Lower leg skin (tissue), 4 donors: ENCODE measurements at regions not wholly inside any gene's neighbourhood (a gene's known extent, or its start where the extent isn't known, plus 50 kb on each side); places are given as distances from the start of the nearest gene placed in this dataset.
"Not testable (repeated sequence)": the region's sequence is repeated elsewhere in the genome, so short reads cannot be mapped to it uniquely, and the experiment has no call there.

Source experiments
- DNase-seq, 2 donors: peaks; one replicate each; pipeline ENCODE4 v3.0.0-alpha.2; 2019; ENCODE audit warnings: low spot score in 2 of 2
- H3K4me3 ChIP-seq: fragments of 200-600 bp; sonication (generic); 2 replicates; pipeline ENCODE4 v1.5.1; 2017; ENCODE audit warnings: mild to moderate bottlenecking, low read depth; ENCODE audit not compliant: poor library complexity, severe bottlenecking
- POLR2A ChIP-seq, 2 donors: fragments of 450-650 bp; IDR thresholded peaks; one replicate each; pipeline ENCODE4 v1.6.1; 2016 to 2017; ENCODE audit warnings: antibody characterized with exemption in 2 of 2, mild to moderate bottlenecking in 1 of 2, moderate library complexity in 1 of 2
- WGBS, 2 donors: methylation state at CpG; one replicate each; pipeline ENCODE4 v1.1.5; 2018; 5-methylcytosine and 5-hydroxymethylcytosine counted together
- intact Hi-C: fragments of 100-400 bp; cut with DNase I; formaldehyde crosslinking; loops from one replicate; pipeline ENCODE4 v1.15.0; 2023; ENCODE audit warnings: low total_unique reads
- TF ChIP-seq, protein P1 (sequence below), 3 donors: fragments of 450-650 bp; IDR thresholded peaks; one replicate each; pipeline ENCODE4 v1.5.1; 2016; ENCODE audit warnings: antibody characterized with exemption in 3 of 3, mild to moderate bottlenecking in 3 of 3, moderate library complexity in 2 of 3

DNA sequence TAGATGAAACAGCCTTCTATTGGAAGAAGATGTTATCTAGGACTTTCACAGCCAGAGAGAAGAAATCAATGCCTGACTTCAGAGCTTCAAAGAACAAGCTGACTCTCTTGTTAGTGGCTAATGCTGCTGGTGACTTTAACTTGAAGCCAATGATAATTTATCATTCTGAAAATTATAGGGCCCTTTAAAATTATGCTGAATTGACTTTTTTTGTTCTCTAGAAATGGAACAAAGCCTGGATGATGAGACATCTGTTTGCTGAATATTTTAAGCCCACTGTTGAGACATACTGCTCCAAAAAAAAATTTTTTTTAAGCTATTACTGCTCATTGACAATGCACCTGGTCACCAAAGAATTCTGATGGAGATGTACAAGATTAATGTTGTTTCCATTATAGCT lies 189.2 kb downstream of the MBL2 start:
- DNase-seq: no peak
- TF ChIP-seq, protein P1, sequence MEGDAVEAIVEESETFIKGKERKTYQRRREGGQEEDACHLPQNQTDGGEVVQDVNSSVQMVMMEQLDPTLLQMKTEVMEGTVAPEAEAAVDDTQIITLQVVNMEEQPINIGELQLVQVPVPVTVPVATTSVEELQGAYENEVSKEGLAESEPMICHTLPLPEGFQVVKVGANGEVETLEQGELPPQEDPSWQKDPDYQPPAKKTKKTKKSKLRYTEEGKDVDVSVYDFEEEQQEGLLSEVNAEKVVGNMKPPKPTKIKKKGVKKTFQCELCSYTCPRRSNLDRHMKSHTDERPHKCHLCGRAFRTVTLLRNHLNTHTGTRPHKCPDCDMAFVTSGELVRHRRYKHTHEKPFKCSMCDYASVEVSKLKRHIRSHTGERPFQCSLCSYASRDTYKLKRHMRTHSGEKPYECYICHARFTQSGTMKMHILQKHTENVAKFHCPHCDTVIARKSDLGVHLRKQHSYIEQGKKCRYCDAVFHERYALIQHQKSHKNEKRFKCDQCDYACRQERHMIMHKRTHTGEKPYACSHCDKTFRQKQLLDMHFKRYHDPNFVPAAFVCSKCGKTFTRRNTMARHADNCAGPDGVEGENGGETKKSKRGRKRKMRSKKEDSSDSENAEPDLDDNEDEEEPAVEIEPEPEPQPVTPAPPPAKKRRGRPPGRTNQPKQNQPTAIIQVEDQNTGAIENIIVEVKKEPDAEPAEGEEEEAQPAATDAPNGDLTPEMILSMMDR (IDR thresholded peaks at IDR 0.05): no peak
- no peak for TF ChIP-seq POLR2A (IDR thresholded peaks at IDR 0.05)
- no peak overlapping the region for H3K4me3 ChIP-seq
- intact Hi-C loops: no loop called here

DNA sequence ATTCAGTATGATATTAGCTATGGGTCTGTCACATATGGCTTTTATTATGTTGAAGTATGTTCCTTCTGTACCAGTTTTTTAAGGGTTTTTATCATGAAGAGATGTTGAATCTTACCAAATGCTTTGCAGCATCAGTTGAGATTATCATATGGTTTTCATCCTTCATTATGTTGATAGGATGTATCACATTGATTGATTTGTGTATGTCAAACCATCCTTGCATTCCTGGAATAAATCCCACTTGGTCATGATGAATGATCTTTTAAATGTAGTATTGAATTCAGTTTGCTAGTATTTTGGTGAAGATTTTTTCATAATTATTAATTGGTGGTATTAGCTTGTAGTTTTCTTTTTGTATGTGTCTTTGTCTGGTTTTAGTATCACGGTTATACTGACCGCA lies 185.9 kb downstream of the MBL2 start:
- TF ChIP-seq POLR2A (IDR thresholded peaks at IDR 0.05): no peak
- TF ChIP-seq, protein P1 (IDR thresholded peaks at IDR 0.05): no peak
- no peak for DNase-seq
- intact Hi-C loops: no loop called here
- H3K4me3 ChIP-seq: no peak overlapping the region
- 75 to 96% methylated on average over 2 of the region's 2 CpGs for WGBS, 2 donors

DNA sequence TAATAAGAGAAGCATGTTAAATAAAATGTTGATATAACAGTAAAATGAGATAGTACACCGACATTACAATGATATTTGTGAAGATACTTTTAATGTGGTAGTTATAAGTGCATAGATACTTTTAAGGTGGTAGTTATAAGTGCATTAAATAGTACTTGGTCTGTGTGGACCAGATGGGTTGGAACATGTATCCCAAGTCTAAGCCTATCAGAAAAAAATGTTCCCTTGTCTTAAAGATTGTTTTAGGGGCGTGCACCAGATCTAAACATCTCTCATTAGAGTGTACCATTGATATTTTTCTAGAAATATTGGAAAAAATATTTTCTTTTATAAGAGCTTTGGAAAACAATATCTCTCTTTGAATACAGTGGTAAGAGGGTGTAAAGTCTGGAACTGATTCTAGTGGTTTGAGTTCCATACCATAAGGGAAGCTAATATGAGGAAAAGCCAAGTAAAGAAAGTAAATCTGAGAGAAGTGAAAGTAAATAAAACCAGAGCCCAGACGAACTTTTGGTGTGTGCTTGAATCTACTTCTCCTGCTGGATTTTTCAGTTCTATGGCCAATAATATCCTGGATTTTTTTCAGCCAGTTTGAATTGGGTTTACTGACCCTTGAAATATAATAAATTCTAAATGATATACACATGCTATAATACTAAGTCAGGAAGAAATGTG lies 175.3 kb downstream of the MBL2 start:
- WGBS, 2 donors: 64 to 66% methylated on average over 3 of the region's 3 CpGs
- no peak overlapping the region for H3K4me3 ChIP-seq
- intact Hi-C loops: no loop called here
- no peak for TF ChIP-seq POLR2A (IDR thresholded peaks at IDR 0.05)
- TF ChIP-seq, protein P1 (IDR thresholded peaks at IDR 0.05): no peak
- DNase-seq: no peak

DNA sequence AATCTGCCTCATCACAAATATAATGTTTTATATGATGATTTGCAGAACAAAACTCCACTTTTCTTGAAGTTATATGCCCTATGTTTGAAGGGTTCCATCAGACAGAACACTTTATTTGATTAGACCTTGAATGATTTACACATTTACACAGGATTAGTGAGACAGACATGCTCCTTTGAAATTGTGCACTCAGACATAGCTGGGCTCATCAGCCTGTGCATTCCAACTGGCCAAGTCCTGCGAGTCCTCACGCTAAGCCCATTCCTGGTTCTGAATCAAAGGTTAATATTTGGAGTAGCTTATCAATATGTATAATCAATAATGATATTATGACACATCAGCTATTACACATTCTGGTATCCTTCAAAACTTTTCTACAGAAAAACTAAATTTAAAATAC lies 173.6 kb downstream of the MBL2 start:
- no peak for TF ChIP-seq POLR2A (IDR thresholded peaks at IDR 0.05)
- TF ChIP-seq, protein P1 (IDR thresholded peaks at IDR 0.05): no peak
- H3K4me3 ChIP-seq: no peak overlapping the region
- WGBS, 2 donors: 82 to 91% methylated on average over 2 of the region's 2 CpGs
- DNase-seq: no peak
- intact Hi-C loops: no loop called here

DNA sequence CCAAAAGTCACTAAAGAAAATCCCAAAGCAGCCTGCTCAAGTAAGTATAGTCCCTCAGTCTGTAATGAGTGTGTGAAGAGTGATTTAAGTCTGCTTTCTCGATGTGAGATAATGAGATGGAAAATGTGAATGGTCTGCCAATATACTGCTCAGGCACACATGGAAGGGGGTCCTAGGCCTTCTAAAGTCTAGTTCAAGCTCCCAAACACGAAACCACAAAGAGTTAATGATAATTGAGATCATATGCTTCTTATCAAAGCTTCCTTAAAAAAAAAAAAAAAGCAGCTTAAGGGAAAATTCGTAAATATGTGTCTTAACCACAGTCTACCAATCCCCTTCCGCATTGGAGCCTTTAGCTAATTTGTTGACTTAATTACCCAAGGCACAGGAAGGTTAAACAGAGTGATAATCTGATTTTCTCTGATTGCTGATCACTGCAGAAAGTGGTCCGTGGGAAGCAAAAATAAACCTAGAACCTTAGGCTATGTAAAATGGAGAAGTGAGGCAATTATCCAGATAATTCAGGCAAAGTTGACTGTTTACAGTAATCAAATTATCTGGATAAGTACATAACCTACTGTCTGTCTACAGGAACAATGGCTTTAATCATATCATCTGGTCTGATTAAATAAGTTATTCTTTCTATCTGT lies 172.9 kb downstream of the MBL2 start:
- H3K4me3 ChIP-seq: no peak overlapping the region
- intact Hi-C loops: no loop called here
- 51 to 52% methylated on average over 5 of the region's 5 CpGs for WGBS, 2 donors
- no peak for TF ChIP-seq POLR2A (IDR thresholded peaks at IDR 0.05)
- no peak for DNase-seq

DNA sequence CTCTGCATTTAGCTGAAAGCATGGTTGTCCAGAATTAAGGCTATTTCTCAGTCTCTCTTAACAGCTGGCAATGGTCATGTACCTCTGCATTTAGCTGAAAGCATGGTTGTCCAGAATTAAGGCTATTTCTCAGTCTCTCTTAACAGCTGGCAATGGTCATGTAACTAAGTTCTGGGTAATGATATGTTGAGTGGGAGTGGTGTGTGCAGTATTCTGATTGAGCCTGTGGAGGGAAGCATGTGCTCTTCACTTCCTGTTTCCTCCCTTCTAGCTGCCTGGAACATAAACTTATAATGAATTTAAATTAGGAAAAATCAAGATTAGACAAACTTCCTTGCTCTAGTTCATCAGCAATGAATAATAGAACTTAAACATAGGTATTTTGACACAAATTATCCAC lies 168.5 kb downstream of the MBL2 start:
- DNase-seq, H3K4me3 ChIP-seq, intact Hi-C loops: not testable (repeated sequence)

DNA sequence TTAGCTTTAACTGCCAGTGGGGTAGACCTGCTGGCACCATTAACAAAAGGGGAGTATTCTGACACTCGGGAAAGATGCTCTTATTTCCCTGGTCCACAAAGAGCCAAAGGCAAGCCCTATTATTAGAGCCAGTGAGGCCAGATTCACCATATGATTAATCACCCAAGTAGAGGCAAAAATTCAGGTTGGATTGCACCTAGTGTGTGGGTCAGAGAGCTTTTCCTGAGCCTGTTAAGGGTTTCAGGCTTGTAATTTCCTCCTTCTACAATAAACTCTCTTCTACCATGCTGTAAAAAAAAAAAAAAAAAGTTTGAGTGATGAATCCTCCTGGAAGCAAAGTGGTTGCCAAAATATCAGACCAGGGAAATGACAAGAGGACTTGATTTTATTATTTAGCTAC lies 163.5 kb downstream of the MBL2 start:
- 35 to 39% methylated on average over 1 of the region's 1 CpG for WGBS, 2 donors
- H3K4me3 ChIP-seq: no peak overlapping the region
- DNase-seq: no peak
- no peak for TF ChIP-seq POLR2A (IDR thresholded peaks at IDR 0.05)
- TF ChIP-seq, protein P1 (IDR thresholded peaks at IDR 0.05): no peak
- intact Hi-C loops: no loop called here
